ENCODE measurements at regions not wholly inside any gene's neighbourhood (a gene's known extent, or its start where the extent isn't known, plus 50 kb on each side); places are given as distances from the start of the nearest gene placed in this dataset.

GRCh38 chr12:107235600-107235999 lies 142.3 kb upstream of the CRY1 start:
- no peaks in the 10 kb centered on the region for H3K4me1 ChIP-seq

GRCh38 chr12:107236824-107237511 lies 143.6 kb upstream of the CRY1 start:
- Histone ChIP-seq H3K27ac (no peak overlapping the region), H3K9me3 (no peaks in the 10 kb centered on the region), H3K4me3 (no peak overlapping the region), H3K9ac (ENCODE audit: low read depth in 2 of 2, low read length in 2 of 2) (no peak overlapping the region), H3K4me1 (no peaks in the 10 kb centered on the region), H3K27me3 (no peaks in the 10 kb centered on the region), H3K36me3 (no peaks in the 10 kb centered on the region)
- no peak for DNase-seq
- intact Hi-C loops (cut with DNase I): no loop called here
- TF ChIP-seq CTCF (IDR thresholded peaks at IDR 0.05): no peak

More at GRCh38 chr12:107235600-107235999, 142.3 kb upstream of the CRY1 start:
- Histone ChIP-seq H3K4me3 (no peak overlapping the region), H3K9me3 (no peaks in the 10 kb centered on the region), H3K36me3 (no peaks in the 10 kb centered on the region), H3K27me3 (no peaks in the 10 kb centered on the region), H3K9ac (ENCODE audit: low read depth in 2 of 2, low read length in 2 of 2) (no peak overlapping the region), H3K27ac (no peak overlapping the region)
- TF ChIP-seq CTCF (IDR thresholded peaks at IDR 0.05): no peak
- intact Hi-C loops (cut with DNase I): no loop called here
- no peak for DNase-seq

- no peaks in the 10 kb centered on the region for H3K27me3 ChIP-seq
- H3K9ac ChIP-seq (ENCODE audit: low read depth in 2 of 2, low read length in 2 of 2): no peak overlapping the region
- no peak overlapping the region for H3K27ac ChIP-seq
- intact Hi-C loops (cut with DNase I): no loop called here
- no peak for DNase-seq
- no peak for TF ChIP-seq CTCF (IDR thresholded peaks at IDR 0.05)
- H3K4me3 ChIP-seq: no peak overlapping the region
- H3K9me3 ChIP-seq: no peaks in the 10 kb centered on the region
- no peaks in the 10 kb centered on the region for H3K36me3 ChIP-seq
- H3K4me1 ChIP-seq: no peaks in the 10 kb centered on the region
Measured at GRCh38 chr12:107238296-107238695, 144.9 kb upstream of the CRY1 start.

- intact Hi-C loops (cut with DNase I): no loop called here
- H3K9me3 ChIP-seq: no peaks in the 10 kb centered on the region
- no peak overlapping the region for H3K9ac ChIP-seq (ENCODE audit: low read depth in 2 of 2, low read length in 2 of 2)
- H3K27ac ChIP-seq: no peak overlapping the region
- no peaks in the 10 kb centered on the region for H3K4me1 ChIP-seq
- no peak for TF ChIP-seq CTCF (IDR thresholded peaks at IDR 0.05)
- H3K4me3 ChIP-seq: no peak overlapping the region
- H3K36me3 ChIP-seq: no peaks in the 10 kb centered on the region
- H3K27me3 ChIP-seq: no peaks in the 10 kb centered on the region
- no peak for DNase-seq
Measured at GRCh38 chr12:107241411-107241810, 148.1 kb upstream of the CRY1 start.

- no peak overlapping the region for H3K4me3 ChIP-seq
- H3K9me3 ChIP-seq: no peaks in the 10 kb centered on the region
- no peak for TF ChIP-seq CTCF (IDR thresholded peaks at IDR 0.05)
- DNase-seq: no peak
- H3K9ac ChIP-seq (ENCODE audit: low read depth in 2 of 2, low read length in 2 of 2): no peak overlapping the region
- H3K27ac ChIP-seq: no peak overlapping the region
- no peaks in the 10 kb centered on the region for H3K36me3 ChIP-seq
- no peaks in the 10 kb centered on the region for H3K4me1 ChIP-seq
- H3K27me3 ChIP-seq: no peaks in the 10 kb centered on the region
- intact Hi-C loops (cut with DNase I): no loop called here
Measured at GRCh38 chr12:107242189-107242588, 148.8 kb upstream of the CRY1 start.
